IMR-90 (cell line): ENCODE measurements at regions not wholly inside any gene's neighbourhood (a gene's known extent, or its start where the extent isn't known, plus 50 kb on each side); places are given as distances from the start of the nearest gene placed in this dataset.
"Not testable (repeated sequence)": the region's sequence is repeated elsewhere in the genome, so short reads cannot be mapped to it uniquely, and the experiment has no call there.

Experiments
- ATAC-seq: fragments of 200-7000 bp; cut with Tn5 transposase; 2 replicates; pipeline ENCODE4 v1.9.1; 2020; ENCODE audit warnings: low read depth, mild to moderate bottlenecking, moderate library complexity
- BruUV-seq: library from RNA; stranded (reverse); fragments of 400-500 nt; replicated peaks from 2 replicates; lab custom pipeline; 2021; lab: Mats Ljungman, UMichigan
- CTCF ChIA-PET: fragments of 300-600 bp; formaldehyde crosslinking; extraction: SDS; loops from one replicate; lab custom pipeline; 2021; ENCODE audit warnings: antibody characterized with exemption; lab: Yijun Ruan, JAX
- POLR2A ChIA-PET: fragments of 300-600 bp; sonication (Branson Sonifier 250); formaldehyde crosslinking; loops from one replicate; lab custom pipeline; 2022; ENCODE audit warnings: antibody characterized with exemption; ENCODE audit not compliant: unreplicated experiment; lab: Charles Lee
- DNase-seq: peaks from one replicate; pipeline ENCODE4 v3.0.0; 2013
- H2AFZ ChIP-seq: replicated peaks from 2 replicates; pipeline ENCODE3; 2013; ENCODE audit warnings: low read length, mild to moderate bottlenecking; ENCODE audit not compliant: poor library complexity
- H2AK5ac ChIP-seq: 2 replicates; pipeline ENCODE4 v1.6.1; 2013; ENCODE audit warnings: low read depth, low read length, inconsistent platforms
- H2AK9ac ChIP-seq: replicated peaks from 2 replicates; pipeline ENCODE3; 2013; ENCODE audit warnings: mild to moderate bottlenecking, low read depth, low read length, moderate library complexity; ENCODE audit not compliant: poor library complexity
- H2BK120ac ChIP-seq: 2 replicates; pipeline ENCODE4 v1.6.1; 2013; ENCODE audit warnings: low read depth, low read length, inconsistent platforms
- H2BK15ac ChIP-seq: 3 replicates; pipeline ENCODE4 v1.6.1; 2013; ENCODE audit warnings: low read depth, low read length, inconsistent platforms
- H2BK20ac ChIP-seq: 2 replicates; pipeline ENCODE4 v1.6.1; 2013; ENCODE audit warnings: low read depth, mild to moderate bottlenecking, inconsistent platforms, low read length, moderate library complexity
- H2BK5ac ChIP-seq: 2 replicates; pipeline ENCODE4 v1.6.1; 2013; ENCODE audit warnings: mild to moderate bottlenecking, low read depth, low read length, inconsistent platforms; ENCODE audit not compliant: poor library complexity, severe bottlenecking
- H3K14ac ChIP-seq: replicated peaks from 2 replicates; pipeline ENCODE4 v1.6.1; 2013; ENCODE audit warnings: low read depth, low read length, inconsistent platforms
- H3K18ac ChIP-seq: 2 replicates; pipeline ENCODE4 v1.6.1; 2013; ENCODE audit warnings: low read depth, low read length, control low read depth
- H3K23ac ChIP-seq: 2 replicates; pipeline ENCODE4 v1.6.1; 2013; ENCODE audit warnings: low read depth, low read length, inconsistent platforms
- H3K27ac ChIP-seq: 2 replicates; pipeline ENCODE4 v1.5.1; 2013; ENCODE audit warnings: mild to moderate bottlenecking, control low read depth, low read length; ENCODE audit not compliant: insufficient read depth
- H3K27me3 ChIP-seq: 2 replicates; pipeline ENCODE4 v1.6.1; 2013; ENCODE audit warnings: low read length; ENCODE audit not compliant: control insufficient read depth, insufficient read depth
- H3K36me3 ChIP-seq: 2 replicates; pipeline ENCODE4 v1.6.1; 2013; ENCODE audit warnings: low read length, mixed read lengths; ENCODE audit not compliant: control insufficient read depth, insufficient read depth
- H3K4ac ChIP-seq: 2 replicates; pipeline ENCODE4 v1.6.1; 2013; ENCODE audit warnings: low read depth, low read length, inconsistent platforms
- H3K4me1 ChIP-seq: 2 replicates; pipeline ENCODE4 v1.6.1; 2013; ENCODE audit warnings: low read length, mixed read lengths; ENCODE audit not compliant: control insufficient read depth, insufficient read depth
- H3K4me2 ChIP-seq: 2 replicates; pipeline ENCODE4 v1.6.1; 2013; ENCODE audit warnings: low read depth, mild to moderate bottlenecking, control low read depth, low read length, moderate library complexity
- H3K4me3 ChIP-seq: 2 replicates; pipeline ENCODE4 v1.5.1; 2013; ENCODE audit warnings: low read depth, mild to moderate bottlenecking, control low read depth, low read length, moderate library complexity; ENCODE audit not compliant: insufficient read depth
- H3K56ac ChIP-seq: 2 replicates; pipeline ENCODE4 v1.6.1; 2013; ENCODE audit warnings: low read length, inconsistent platforms; ENCODE audit not compliant: insufficient read depth; ENCODE audit errors: extremely low read depth
- H3K79me1 ChIP-seq, 2 experiments: 2 replicates each; pipeline ENCODE4 v1.6.1; 2013; ENCODE audit warnings: low read length in 2 of 2, inconsistent platforms in 1 of 2, low read depth in 1 of 2
- H3K9ac ChIP-seq: 2 replicates; pipeline ENCODE4 v1.6.1; 2013; ENCODE audit warnings: low read depth, low read length, control low read depth
- H3K9me1 ChIP-seq: 2 replicates; pipeline ENCODE4 v1.6.1; 2013; ENCODE audit warnings: low read length, inconsistent platforms; ENCODE audit not compliant: insufficient read depth
- H3K9me3 ChIP-seq: 2 replicates; pipeline ENCODE4 v1.6.1; 2013; ENCODE audit warnings: low read length; ENCODE audit not compliant: control insufficient read depth, insufficient read depth
- H4K20me1 ChIP-seq: 2 replicates; pipeline ENCODE4 v1.6.1; 2013; ENCODE audit warnings: low read length, inconsistent platforms; ENCODE audit not compliant: insufficient read depth
- H4K5ac ChIP-seq: 2 replicates; pipeline ENCODE4 v1.6.1; 2013; ENCODE audit warnings: mild to moderate bottlenecking, low read depth, low read length, control low read depth
- H4K8ac ChIP-seq, 2 experiments: 2 replicates each; pipeline ENCODE4 v1.6.1; 2013; ENCODE audit warnings: low read depth in 2 of 2, low read length in 2 of 2, control low read depth in 1 of 2, inconsistent platforms in 1 of 2
- H4K91ac ChIP-seq: 2 replicates; pipeline ENCODE4 v1.6.1; 2013; ENCODE audit warnings: low read depth, low read length, inconsistent platforms; ENCODE audit not compliant: insufficient read depth
- WGBS, 2 experiments: methylation state at CpG; one replicate each; pipeline versions ENCODE4 v1.1.5 to v1.1.7; 2013; ENCODE audit warnings: missing lambda C conversion rate in 2 of 2; ENCODE audit not compliant: insufficient read length in 1 of 2; ENCODE audit errors: extremely low coverage in 2 of 2; 5-methylcytosine and 5-hydroxymethylcytosine counted together
- dilution Hi-C: fragments of 300-500 bp; cut with HindIII; formaldehyde crosslinking; loops from one replicate; pipeline ENCODE4 v1.14.3; 2018; ENCODE audit warnings: low sequenced_read_pairs; ENCODE audit not compliant: unreplicated experiment
- in situ Hi-C: fragments of 300-500 bp; cut with MboI; formaldehyde crosslinking; loops from 3 replicates; pipeline ENCODE4 v1.14.3; 2019; ENCODE audit warnings: low sequenced_read_pairs, inconsistent platforms, mixed read lengths
- intact Hi-C: fragments of 100-400 bp; cut with micrococcal nuclease; formaldehyde crosslinking; loops from 2 replicates; pipeline ENCODE4 v1.10.0; 2022

DNA sequence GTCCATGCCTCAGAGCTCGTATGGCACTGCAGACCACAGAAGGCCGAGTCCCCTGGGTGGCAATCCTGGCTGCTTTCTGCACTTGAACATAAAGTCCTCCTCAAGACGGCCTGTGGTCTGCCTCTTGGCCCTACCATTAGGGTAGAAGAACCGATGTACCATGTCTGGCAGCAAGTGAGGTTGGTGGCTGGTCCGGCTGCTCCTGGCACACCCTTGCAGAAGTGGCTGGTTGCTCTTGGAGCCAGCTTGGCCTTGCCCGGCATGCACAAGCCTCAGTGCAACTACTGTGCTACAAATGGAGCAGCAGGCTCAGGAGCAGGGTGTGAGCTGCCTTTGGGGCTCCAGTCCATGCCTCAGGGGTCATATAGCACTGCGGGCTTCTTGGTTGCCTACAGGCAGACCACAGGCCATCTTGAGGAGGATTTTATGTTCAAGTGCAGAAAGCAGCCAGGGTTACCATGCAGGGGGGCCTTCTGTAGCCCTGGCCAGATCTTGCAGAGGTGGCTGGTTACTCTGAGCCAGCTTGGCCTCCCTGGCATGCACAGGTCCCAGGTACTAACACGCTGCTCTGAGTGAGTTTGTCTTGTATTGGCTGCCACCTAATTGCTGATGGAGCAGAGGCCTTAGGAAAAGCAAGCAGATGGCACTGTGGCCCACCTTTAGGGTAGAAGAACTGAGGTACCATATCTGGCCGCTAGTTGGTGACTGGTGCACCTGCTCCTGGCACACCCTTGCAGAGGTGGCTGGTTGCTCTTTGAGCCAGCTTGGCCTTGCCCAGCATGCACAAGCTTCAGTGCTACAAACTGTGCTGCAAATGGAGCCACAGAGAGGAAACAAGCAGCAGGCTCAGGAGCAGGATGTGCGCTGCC lies 106.4 kb downstream of the CCDC74A start:
- DNase-seq, H4K8ac ChIP-seq, H3K9me3 ChIP-seq, BruUV-seq, H3K18ac ChIP-seq, H4K5ac ChIP-seq, H3K27me3 ChIP-seq, H3K4me3 ChIP-seq, H3K4me2 ChIP-seq, H3K23ac ChIP-seq, in situ Hi-C loops, CTCF ChIA-PET, dilution Hi-C loops, H2AFZ ChIP-seq, H2BK20ac ChIP-seq, H2AK9ac ChIP-seq, intact Hi-C loops, H4K91ac ChIP-seq, H3K9me1 ChIP-seq, H3K27ac ChIP-seq, H3K56ac ChIP-seq, POLR2A ChIA-PET, H3K79me1 ChIP-seq, H3K36me3 ChIP-seq, H3K14ac ChIP-seq, H4K20me1 ChIP-seq, H2BK5ac ChIP-seq, H2BK15ac ChIP-seq, H3K4me1 ChIP-seq, ATAC-seq, H2BK120ac ChIP-seq, H2AK5ac ChIP-seq, H3K9ac ChIP-seq, H3K4ac ChIP-seq: not testable (repeated sequence)
- 64% methylated on average over 3 of the region's 10 CpGs; no CpG with 5 or more reads in 1 of the 2 experiments for WGBS, 2 experiments
